GM21786 (cell line): ENCODE measurements at regions not wholly inside any gene's neighbourhood (a gene's known extent, or its start where the extent isn't known, plus 50 kb on each side); places are given as distances from the start of the nearest gene placed in this dataset.

Experiments
- ATAC-seq: cut with Tn5 transposase; IDR thresholded peaks from one replicate; pipeline ENCODE4 v1.9.1; 2021; ENCODE audit not compliant: unreplicated experiment

DNA sequence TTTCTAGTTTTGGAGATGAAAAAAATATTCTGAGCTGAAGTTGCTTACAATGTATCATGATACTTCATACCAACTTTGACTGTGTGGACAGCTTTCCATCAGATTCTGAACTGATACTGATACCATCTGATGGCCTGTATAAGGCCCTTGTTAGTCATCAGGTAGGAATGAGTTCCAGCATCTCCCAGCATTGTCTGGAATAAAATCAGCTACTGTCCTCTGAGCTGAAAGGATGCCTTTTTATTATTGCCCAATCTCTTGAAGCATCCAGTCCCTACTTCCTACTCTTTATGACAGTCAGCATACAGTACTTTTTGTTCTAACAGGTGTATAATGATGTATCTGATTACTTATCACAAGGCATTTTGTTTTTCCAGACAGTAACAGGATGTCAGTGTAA, 70.6 kb upstream of the EYA4 start:
- no peak for ATAC-seq

DNA sequence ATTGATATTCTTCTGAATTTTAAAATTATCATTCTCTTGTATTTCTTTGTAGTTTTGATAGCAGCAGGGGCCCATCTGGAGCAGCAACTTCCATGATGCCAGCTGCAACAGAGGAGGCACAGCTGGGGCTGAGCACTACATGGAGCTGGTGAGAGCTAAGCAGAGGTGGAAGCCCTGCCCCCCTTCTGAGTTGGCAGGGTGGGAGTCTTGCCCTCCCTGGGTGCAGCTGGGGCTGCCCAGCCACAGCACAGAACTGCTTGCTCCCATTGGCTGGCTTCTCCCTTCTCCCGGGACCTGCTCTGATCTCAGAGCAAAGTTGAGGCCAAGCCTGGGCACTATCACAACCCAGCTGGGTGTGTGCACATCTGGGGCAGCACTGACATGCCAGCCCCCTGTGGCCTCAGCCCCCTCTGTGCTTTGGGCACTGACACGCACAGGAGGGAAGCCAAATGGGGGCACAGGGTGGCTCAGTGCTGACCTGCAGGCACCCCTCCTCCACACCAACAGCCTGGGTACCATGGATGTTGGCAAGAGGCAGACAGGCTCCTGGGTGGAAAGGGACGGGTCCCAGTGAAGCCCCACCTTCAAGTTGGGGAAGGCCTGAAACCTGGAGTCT, 69.1 kb upstream of the EYA4 start:
- no peak for ATAC-seq

DNA sequence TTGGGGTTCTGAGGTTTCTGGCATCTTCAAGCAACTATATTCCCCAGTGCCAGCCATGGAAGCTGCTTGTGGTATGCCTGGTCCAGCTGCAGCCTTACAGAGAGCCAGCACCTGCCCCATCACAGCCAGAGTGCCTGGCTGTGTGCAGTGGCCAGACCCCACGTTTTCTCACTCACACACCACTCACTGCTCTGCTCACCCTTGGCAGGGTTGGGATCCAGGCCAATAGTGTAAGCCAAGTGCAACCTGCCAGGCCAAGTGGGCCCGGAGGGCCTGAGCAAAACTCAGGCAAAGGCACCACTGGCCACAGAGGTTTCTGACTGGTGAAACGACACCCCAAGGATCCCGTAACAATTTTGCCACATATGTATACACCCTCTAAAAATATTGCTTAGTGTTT, 67.9 kb upstream of the EYA4 start:
- no peak for ATAC-seq

DNA sequence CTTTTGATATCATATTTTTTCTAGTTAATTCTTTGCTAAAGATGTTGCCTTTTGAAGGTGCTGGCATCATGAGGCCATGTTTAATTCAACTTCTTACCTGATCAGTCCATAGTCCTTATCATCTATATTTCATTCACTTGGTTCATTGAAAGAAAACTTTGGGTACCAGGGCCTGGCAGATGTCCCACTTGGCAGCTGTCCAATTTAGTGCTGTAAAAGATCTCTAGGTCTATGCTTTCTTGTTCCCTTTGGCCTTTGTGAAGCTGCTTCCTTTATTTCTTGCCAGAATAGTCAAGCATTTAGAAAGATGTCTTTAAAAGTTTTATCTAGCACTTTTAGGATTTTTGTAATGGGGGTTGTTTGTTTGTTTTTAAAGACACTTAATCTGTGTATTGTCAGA, 61.7 kb upstream of the EYA4 start:
- ATAC-seq, result no peak

DNA sequence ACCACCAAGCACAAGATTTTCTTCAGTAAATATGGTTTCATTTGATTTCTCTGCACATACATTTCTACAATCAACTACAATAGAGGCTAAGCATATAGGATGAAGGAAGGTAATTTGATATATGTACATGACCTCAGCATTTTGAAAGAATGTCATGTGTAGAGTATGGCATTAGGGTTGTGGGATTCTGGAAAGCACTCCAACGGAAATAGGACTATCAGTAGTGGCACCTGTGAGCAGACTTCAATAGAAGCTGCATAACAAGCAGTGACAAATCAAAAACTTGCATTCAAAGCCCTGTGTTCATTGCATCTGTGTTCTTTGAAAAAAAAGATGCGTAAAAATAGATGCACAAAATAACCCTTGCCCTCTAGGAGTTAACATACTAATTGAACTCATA, 57.5 kb upstream of the EYA4 start:
- no peak for ATAC-seq

DNA sequence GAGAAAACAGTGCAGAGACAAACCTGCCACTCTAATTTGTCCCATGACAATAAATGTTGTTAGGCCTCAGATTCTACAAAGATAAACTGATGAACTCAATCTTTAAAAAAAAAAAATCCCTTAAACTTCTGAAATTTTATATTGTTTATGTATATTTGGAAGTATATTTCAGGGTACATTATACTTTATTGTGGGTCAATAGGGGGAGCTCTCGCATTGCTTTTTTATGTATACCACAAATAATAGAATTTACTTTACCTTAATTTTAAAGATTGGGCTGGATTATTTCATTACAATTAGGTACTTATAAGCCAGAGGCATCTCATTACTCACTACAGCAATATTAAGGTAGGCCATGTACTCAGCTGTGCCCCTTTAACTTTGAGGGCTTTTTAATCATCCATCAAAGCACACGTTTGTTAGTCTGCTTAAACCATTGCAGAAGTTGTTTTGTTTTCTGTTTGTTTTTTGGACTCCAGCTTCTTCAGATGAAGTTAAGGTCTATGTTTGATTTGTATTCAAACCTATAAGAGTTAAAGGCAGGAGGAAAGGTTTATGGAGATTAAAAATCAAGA, 56.3 kb upstream of the EYA4 start:
- no peak for ATAC-seq

DNA sequence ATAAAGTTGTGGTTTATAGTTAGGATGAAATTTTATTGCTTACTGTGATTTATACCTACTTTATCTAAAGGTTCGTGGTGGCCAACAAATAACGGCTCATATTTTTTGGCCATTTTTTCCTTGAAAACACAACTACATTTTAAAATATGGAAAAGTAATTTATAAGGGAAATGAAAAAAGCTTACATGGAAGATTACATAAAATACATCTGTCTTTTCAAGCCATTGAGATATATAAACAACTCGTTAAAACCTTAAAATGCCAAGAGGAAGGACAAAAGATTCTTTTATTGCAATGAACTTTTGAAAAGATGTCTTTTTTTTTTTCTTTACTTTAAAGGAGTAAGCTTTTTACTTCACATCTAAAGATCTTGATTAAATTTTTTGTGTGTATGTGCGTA, 55.4 kb upstream of the EYA4 start:
- no peak for ATAC-seq

DNA sequence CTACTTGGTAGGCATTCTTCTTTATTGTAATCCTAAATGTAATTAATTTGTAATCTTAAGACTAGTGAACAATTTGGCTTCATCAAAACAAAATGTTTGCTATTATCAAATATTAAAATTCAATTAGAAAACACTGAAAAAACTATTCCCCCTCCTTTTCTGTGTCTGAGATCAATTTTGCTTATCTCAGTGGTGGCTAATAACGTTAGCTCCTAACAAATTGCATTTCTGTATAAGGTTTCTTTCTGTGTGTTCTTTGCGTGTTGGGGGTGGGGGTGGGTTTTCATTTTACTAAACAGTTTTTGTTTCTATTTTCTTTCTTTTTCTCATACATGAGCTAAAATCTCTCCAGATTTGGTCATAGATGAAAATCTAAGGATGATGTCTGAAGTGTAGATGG, 54.0 kb upstream of the EYA4 start:
- ATAC-seq, result no peak

DNA sequence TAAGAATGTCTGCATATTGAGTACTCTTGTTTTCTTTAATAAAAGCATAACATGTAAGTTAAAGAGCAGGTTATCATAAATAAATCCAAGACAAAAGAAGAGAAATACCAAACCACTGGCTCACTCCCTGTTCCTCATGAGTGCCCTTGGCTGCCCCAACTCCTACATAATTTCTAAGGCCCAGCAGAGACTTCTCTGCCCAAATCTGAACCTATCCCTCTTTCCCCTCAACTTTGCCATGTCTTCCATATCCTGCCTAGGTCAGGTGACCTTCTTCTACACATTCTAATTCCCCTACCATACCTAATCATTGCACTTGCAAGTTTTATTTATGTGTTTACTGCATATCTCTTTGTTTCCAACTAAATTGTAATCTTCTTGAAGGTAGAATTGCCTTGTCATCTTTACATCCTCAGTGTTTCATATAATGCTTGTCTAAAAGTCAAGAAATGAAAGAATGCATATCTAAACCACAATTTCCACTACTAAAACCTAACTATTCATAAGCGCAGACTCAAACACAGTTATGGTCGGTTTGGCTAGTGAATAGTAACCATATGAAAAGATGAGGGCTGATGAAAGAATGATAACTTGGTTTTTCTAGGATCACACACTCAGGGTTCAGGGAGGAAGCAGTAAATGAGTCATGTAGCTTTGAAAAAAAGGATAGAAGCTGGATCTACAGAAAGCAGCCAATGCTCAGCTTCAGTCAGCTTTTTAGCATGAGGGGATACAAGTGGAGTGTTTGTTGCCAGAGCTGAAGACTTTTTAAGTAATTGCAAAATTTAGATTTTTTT, 53.3 kb upstream of the EYA4 start:
- ATAC-seq, result no peak

DNA sequence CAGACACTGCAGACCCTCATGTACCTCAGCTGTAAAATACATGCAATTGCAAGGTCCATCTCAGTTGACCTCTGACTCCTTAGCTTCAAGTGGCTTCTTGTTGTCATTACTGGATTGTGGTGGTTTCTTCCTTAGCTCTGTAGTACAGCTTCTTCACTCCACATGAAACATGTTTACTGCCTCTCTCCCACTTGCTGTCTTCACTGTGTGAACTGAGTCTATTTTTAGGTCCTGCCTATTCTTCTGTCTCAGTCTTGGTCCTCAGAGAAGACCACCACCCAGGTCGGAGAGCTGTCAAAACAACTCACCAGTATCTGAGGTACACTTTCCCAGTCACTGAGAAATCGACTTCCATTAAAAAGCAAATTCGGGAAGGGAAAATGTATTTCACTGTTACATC, 50.2 kb upstream of the EYA4 start:
- ATAC-seq, result no peak

DNA sequence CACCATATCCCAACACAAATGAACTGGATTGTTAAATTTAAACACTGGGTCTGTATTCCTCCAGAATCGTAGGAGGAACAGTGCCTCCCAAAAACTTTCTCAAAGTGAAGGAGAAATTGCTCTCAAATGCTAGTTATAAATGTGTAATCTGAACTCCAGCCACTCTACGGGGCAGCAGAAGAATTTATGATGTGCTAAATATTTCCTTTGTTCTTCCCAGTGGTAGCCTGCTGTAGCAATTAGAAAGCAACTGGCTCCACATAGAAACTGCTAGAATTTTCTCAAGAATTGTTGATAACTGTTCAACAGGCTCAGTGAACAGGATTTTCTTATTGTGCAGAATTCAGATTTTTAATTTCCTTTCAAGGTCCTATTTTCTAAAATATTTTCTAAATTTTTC, 49.8 kb upstream of the EYA4 start:
- ATAC-seq, result no peak
